ENCODE measurements at regions not wholly inside any gene's neighbourhood (a gene's known extent, or its start where the extent isn't known, plus 50 kb on each side); places are given as distances from the start of the nearest gene placed in this dataset.

- DNase-seq (ENCODE audit: low read depth) = no peak
These were observed 113.0 kb downstream of the PLEKHG1 start for GRCh38 chr6:150712505-150713252.

- DNase-seq (ENCODE audit: low read depth) = no peak
These were observed 113.8 kb downstream of the PLEKHG1 start for GRCh38 chr6:150713487-150713886.

GRCh38 chr6:150713931-150714330 is 114.2 kb downstream of the PLEKHG1 start:
- no peak for DNase-seq (ENCODE audit: low read depth)

- no peak for DNase-seq (ENCODE audit: low read depth)
These were observed 115.4 kb downstream of the PLEKHG1 start for GRCh38 chr6:150715133-150715532.

- DNase-seq (ENCODE audit: low read depth) = no peak
These were observed 117.7 kb downstream of the PLEKHG1 start for GRCh38 chr6:150717419-150717818.

DNA sequence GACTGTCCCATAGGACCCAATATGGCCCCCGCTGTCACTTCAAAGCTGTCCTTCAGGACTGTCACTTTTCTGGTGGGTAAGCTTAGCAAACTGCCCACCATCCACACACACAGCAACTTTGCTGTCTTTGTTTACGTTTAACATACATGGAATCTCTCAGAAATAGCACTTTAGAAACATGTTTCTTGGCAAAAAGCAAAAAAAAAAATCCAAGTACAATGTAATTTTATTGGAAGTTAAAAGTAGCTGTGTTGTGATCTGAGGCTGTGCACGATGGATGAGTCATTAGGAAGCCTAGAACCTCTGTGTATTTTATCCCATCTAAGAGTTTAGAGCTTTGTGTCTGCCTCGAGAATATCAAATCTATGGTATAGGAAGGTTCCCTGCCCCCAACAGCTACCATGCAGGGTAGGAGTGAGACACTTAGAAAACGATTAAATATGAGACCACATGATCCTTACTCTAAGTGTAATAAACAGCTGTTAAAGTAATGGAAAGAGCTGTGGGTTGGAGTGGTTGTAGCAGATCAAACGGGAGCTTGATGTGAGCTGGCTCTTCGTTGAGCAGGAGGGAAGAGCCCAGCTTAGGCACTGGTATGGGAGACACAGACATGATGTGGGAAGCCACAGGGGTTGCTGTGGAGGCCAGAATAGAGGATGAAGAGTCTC is 119.5 kb downstream of the PLEKHG1 start:
- DNase-seq (ENCODE audit: low read depth) = no peak

- DNase-seq (ENCODE audit: low read depth) = no peak
These were observed 120.1 kb downstream of the PLEKHG1 start for GRCh38 chr6:150719831-150720230.

GRCh38 chr6:150720774-150721233 is 121.1 kb downstream of the PLEKHG1 start:
- DNase-seq (ENCODE audit: low read depth) = no peak

DNA sequence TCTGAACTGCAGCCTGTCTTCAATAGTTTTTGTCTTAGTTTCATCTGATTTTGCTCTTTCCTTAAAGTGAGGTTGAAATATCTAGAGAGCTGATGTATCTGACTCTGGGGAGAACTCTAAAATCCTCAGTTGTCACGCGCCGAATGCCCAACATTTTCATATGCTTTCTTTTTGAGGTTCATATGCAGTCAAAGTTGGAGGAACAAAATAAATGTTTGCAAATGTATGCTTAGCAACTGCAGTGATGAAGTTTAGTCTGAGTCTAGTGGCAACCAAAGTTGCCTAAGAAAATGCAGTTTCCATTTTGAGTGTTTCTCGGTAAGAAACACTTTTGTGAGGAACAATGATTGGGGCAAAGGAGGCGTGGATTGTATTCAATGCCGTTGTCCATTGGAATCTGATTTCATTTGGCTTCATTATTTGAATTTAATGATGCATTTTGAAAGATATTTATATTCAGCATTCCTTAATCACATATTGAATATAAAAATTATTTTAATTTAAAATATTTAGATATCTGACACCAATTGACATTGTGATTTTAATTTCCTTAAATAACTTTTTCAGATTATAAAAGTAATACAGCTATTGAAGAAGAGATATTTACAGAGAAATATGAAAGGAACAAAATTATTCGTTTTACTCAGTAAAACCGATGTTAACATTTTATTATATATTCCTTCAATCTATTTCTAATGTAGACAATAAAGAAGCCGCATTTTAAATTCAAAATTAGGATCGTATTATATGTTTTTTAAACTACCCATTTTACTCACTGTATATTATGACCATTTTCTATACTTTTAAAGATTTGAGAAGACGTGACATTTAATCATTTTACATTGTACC is 122.0 kb downstream of the PLEKHG1 start:
- no peak for DNase-seq (ENCODE audit: low read depth)

GRCh38 chr6:150722614-150723344 is 123.1 kb downstream of the PLEKHG1 start:
- DNase-seq (ENCODE audit: low read depth) = no peak

GRCh38 chr6:150723345-150723658 is 123.6 kb downstream of the PLEKHG1 start:
- DNase-seq (ENCODE audit: low read depth) = no peak

DNA sequence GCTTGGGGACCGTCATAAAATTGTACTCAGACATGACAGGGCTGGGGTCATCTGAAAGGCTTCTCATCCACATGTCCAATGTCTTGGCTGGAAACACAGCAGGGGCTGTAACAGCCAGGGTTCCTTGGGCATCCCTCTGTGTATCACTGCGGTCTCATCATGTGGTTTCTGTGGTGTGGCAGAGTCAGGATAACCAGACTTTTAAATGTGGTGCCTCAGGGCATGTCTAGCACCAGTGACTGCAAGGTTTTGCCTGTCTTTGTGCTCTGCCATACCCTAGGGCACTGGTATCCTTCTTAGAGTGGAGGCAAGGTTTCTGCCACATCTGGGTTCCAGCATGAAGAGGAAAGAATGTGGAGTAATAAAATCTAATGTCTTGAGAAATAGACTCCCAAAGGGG is 124.2 kb downstream of the PLEKHG1 start:
- no peak for DNase-seq (ENCODE audit: low read depth)

- no peak for DNase-seq (ENCODE audit: low read depth)
These were observed 126.1 kb downstream of the PLEKHG1 start for GRCh38 chr6:150725795-150726194.

GRCh38 chr6:150729188-150729748 is 129.6 kb downstream of the PLEKHG1 start:
- DNase-seq (ENCODE audit: low read depth) = no peak

GRCh38 chr6:150730801-150731457 is 131.2 kb downstream of the PLEKHG1 start:
- DNase-seq (ENCODE audit: low read depth) = no peak

DNA sequence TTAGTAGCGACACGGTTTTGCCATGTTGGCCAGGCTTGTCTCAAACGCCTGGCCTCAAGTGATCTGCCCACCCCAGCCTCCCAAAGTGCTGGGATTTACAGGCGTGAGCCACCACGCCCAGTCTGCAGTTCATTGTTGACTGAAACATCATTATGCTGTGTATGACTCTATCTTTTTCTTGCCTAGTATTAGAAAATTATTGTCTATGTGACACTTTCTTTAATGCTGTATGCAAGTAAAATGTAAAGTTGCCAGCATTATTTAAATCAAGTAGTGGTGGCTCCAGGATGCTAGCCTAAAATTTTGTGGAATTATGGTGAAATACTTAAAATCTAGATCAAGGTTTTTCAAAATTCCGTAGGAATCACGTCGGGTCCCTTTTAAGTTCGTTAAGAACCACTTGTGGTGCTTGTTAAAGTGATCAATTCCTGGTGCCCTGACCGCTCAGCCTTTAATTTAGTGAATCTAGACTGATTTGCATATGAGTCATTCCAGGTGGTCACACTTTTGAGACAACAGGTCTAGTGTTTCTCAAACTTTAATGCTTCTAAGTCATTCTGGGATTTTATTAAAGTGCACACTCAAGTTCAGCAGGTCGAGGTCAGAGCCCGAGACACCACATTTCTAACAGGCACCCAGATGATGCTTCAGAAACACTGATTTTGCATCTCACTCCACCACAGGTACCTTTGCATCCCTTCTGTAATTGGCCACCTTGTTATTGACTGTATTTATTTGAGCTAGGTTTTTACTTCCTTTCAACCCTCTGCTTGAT is 132.6 kb upstream of the MTHFD1L start:
- DNase-seq (ENCODE audit: low read depth) = no peak

DNA sequence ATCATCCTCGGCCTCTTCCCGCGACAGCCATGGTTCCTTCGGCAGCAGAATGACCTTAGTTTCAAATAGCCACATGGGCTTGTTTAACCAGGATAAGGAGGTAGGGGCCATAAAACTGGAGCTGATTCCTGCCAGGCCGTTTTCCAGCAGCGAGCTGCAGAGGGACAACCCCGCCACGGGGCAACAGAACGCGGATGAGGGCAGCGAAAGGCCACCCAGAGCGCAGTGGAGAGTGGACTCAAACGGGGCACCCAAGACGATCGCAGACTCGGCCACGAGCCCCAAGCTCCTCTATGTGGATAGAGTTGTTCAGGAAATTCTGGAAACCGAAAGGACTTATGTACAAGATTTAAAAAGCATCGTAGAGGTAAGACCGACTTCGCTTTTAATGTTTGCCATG is 131.8 kb upstream of the MTHFD1L start:
- DNase-seq (ENCODE audit: low read depth) = no peak

DNA sequence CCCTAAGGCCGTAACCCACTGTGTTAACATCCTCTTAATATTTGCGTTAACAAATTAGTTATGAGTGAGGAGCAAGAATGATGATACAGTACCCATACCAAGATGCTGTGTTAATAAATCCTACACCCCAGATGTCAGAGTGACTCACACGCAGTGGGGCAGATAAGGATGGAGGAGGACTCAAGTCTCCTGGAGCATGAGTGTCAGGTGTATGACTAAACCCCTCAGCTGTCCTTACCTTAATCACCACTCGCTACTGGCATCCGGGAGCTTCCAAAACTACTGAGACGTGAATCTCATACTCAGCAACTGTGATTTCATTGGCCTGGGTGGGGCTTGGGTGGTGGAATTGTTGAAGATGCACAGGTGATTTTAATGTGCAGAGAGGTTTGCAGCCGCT is 131.3 kb upstream of the MTHFD1L start:
- DNase-seq (ENCODE audit: low read depth) = no peak

DNA sequence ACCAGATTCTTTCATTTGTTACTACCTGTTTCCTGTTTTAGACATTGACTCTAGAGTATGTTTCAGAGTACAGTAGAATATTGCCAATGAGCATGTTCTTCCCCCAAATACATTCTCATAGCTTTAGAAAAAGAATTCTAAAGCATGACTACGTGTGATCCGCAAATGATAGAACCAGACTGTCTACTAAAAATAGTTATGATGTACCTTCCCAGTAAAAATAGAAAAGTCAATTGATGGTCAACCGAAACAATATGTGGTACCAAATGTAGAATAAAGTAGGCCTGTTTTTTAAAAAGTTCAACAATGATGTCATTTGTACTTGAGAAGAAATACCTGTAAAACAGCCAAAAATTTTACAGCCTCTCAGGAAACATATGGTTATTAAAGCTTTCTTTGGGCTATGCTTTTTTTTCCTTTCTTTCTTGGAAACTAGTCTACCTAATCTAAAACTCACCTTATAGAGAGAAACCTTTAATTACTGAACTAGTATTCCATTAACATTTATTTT is 130.1 kb upstream of the MTHFD1L start:
- DNase-seq (ENCODE audit: low read depth) = no peak

- DNase-seq (ENCODE audit: low read depth) = no peak
These were observed 127.3 kb upstream of the MTHFD1L start for GRCh38 chr6:150738092-150738629.
